ENCODE measurements at regions not wholly inside any gene's neighbourhood (a gene's known extent, or its start where the extent isn't known, plus 50 kb on each side); places are given as distances from the start of the nearest gene placed in this dataset.

DNA sequence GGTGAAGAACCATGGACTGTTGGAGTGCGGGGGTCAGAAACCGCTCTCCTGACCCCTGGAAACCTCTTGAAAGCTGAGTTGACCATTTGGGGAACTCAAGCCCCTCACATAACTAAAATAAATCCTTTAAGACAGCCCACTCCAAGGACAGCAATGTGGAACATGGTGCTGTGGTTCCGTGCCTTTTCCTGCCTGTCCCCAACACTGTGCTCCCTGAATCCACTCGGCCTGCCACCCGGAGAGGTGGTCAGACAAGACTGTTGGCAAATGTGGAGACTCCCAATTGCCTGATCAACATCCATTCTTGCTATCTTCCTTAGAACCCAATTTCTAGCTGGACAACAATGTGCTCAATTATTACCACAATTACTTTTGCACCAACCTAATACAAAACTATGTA lies 286.0 kb downstream of the NPHP4 start:
- TF ChIP-seq EZH2phosphoT487 (IDR thresholded peaks at IDR 0.05; ENCODE audit: borderline replicate concordance, low read length) = no peak
- no peak for TF ChIP-seq CTCF (conservative IDR thresholded peaks at IDR 0.05; ENCODE audit: low read depth, low read length)
